ENCODE measurements at regions not wholly inside any gene's neighbourhood (a gene's known extent, or its start where the extent isn't known, plus 50 kb on each side); places are given as distances from the start of the nearest gene placed in this dataset.

DNA sequence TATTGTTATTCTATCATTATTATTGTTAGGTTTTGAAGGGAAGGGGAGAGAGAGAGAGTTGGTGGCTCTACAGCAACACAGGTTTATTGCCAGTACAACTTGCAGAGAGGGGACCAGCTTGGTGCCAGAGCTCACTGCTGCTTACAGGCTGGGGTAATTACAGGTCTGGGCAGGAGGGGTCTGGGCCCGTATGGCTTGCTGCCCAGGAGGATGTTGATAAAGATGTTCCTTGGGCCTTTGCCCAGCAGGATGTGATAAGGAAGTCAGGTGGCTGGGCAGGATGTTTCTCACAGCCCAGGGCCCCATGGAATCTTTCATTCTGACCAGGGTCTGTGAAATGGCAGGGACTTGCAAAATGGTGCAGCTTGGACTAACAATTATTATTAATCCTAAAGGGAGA is 64.2 kb upstream of the ZNF599 start:
- Histone ChIP-seq H3K4me2 (ENCODE audit: insufficient read depth, low read length) (no peak overlapping the region), H4K20me1 (ENCODE audit: insufficient read depth, low read length) (no peaks in the 10 kb centered on the region; the same call in 1 of the 2 replicates), H3K9me3 (ENCODE audit: insufficient read depth, low read length, severe bottlenecking) (no peaks in the 10 kb centered on the region), H3K79me2 (ENCODE audit: insufficient read depth, low read length) (no peaks in the 10 kb centered on the region), H2AFZ (ENCODE audit: low read depth, low read length) (no peak overlapping the region), H3K4me1 (ENCODE audit: insufficient read depth, low read length) (no peaks in the 10 kb centered on the region), H3K4me3 (ENCODE audit: low read depth in 1 of 2, low read length in 2 of 2) (no peak overlapping the region), H3K27me3 (ENCODE audit: insufficient read depth, low read length, poor library complexity) (no peaks in the 10 kb centered on the region), H3K27ac (ENCODE audit: low read length) (no peak overlapping the region), H3K9ac (ENCODE audit: low read depth, low read length) (no peak overlapping the region), H3K36me3 (ENCODE audit: insufficient read depth, low read length) (no peaks in the 10 kb centered on the region)
- DNase-seq (no peak), ATAC-seq (ENCODE audit: insufficient read depth, low read depth) (no peak)
- TF ChIP-seq EZH2 (IDR thresholded peaks at IDR 0.05; ENCODE audit: borderline replicate concordance, low read depth, low read length, severe bottlenecking), result no peak
- TF ChIP-seq, protein P1, sequence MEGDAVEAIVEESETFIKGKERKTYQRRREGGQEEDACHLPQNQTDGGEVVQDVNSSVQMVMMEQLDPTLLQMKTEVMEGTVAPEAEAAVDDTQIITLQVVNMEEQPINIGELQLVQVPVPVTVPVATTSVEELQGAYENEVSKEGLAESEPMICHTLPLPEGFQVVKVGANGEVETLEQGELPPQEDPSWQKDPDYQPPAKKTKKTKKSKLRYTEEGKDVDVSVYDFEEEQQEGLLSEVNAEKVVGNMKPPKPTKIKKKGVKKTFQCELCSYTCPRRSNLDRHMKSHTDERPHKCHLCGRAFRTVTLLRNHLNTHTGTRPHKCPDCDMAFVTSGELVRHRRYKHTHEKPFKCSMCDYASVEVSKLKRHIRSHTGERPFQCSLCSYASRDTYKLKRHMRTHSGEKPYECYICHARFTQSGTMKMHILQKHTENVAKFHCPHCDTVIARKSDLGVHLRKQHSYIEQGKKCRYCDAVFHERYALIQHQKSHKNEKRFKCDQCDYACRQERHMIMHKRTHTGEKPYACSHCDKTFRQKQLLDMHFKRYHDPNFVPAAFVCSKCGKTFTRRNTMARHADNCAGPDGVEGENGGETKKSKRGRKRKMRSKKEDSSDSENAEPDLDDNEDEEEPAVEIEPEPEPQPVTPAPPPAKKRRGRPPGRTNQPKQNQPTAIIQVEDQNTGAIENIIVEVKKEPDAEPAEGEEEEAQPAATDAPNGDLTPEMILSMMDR (IDR thresholded peaks at IDR 0.05; ENCODE audit: borderline replicate concordance, extremely low read depth, low read length, poor library complexity, severe bottlenecking), result no peak

DNA sequence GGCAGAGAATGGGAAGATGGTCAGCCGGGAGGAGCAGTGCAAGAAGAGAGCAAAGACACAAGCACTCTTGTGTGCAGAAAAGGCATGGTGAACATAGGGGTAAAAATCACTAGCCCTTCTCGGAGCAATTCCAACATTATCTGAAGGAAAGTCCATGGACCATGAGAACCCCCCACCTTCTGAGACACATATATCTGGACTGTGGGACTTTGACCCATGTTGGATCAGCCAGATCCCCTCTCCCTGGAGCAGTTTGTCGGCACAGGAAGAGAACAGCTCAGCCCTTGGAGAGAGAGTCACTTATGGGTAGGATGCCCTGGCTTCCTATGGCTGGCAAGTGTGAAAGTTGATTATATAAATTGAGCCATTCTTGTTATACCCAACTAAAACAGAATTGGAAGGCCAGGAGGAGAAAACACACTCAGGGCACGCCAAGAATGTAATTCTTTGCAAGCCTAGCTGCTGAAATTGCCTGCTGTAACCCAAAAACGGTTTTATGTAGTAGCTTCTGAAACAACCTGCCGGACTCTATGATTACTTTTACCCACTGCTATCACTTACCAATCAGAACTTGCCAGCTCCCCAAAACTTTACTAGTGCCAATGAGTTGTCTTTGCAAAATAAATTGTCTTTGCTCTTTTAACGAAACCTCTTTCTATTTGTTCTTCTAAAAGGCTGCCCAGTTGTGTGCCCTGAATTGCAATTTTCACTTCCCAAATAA is 62.8 kb upstream of the ZNF599 start:
- Histone ChIP-seq H3K27me3 (ENCODE audit: insufficient read depth, low read length, poor library complexity) (no peaks in the 10 kb centered on the region), H3K4me3 (ENCODE audit: low read depth in 1 of 2, low read length in 2 of 2) (no peak overlapping the region), H4K20me1 (ENCODE audit: insufficient read depth, low read length) (no peaks in the 10 kb centered on the region; the same call in 1 of the 2 replicates), H3K9me3 (ENCODE audit: insufficient read depth, low read length, severe bottlenecking) (no peaks in the 10 kb centered on the region), H3K27ac (ENCODE audit: low read length) (no peak overlapping the region), H3K79me2 (ENCODE audit: insufficient read depth, low read length) (no peaks in the 10 kb centered on the region), H3K4me2 (ENCODE audit: insufficient read depth, low read length) (no peak overlapping the region), H3K4me1 (ENCODE audit: insufficient read depth, low read length) (no peaks in the 10 kb centered on the region), H2AFZ (ENCODE audit: low read depth, low read length) (no peak overlapping the region), H3K9ac (ENCODE audit: low read depth, low read length) (no peak overlapping the region), H3K36me3 (ENCODE audit: insufficient read depth, low read length) (no peaks in the 10 kb centered on the region)
- no peak for DNase-seq
- TF ChIP-seq, protein P1 (IDR thresholded peaks at IDR 0.05; ENCODE audit: borderline replicate concordance, extremely low read depth, low read length, poor library complexity, severe bottlenecking), result no peak
- TF ChIP-seq EZH2 (IDR thresholded peaks at IDR 0.05; ENCODE audit: borderline replicate concordance, low read depth, low read length, severe bottlenecking), result no peak
- ATAC-seq (ENCODE audit: insufficient read depth, low read depth), result no peak

DNA sequence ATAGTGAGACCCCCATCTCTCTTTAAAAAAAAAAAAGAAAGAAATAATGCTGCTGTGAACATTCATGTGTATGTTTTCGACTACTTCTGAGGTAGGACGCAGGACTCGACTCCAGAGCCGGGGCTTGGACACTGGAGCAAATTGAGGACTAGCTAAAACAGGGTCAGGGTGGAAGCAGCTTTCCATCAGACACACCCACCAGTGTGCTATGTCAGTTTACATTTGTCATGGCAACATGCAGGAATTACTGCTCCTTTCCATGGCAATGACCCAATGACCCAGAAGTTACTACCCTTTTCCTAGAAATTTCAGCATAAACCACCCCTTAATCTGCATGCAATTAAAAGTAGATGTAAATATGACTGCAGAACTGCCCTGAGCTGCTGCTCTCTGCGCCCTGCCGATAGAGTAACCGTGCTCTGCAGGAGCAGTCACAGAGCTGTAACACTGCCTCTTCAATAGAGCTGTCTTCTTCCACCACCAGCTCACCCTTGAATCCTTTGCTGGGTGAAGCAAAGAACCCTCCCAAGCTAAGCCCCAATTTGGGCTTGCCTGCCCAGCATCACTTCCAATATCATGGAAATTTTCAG is 61.6 kb upstream of the ZNF599 start:
- Histone ChIP-seq H3K9ac (ENCODE audit: low read depth, low read length) (no peak overlapping the region), H3K27me3 (ENCODE audit: insufficient read depth, low read length, poor library complexity) (no peaks in the 10 kb centered on the region), H3K9me3 (ENCODE audit: insufficient read depth, low read length, severe bottlenecking) (no peaks in the 10 kb centered on the region), H3K79me2 (ENCODE audit: insufficient read depth, low read length) (no peaks in the 10 kb centered on the region), H3K4me3 (ENCODE audit: low read depth in 1 of 2, low read length in 2 of 2) (no peak overlapping the region), H3K4me2 (ENCODE audit: insufficient read depth, low read length) (no peak overlapping the region), H4K20me1 (ENCODE audit: insufficient read depth, low read length) (no peaks in the 10 kb centered on the region; the same call in 1 of the 2 replicates), H3K4me1 (ENCODE audit: insufficient read depth, low read length) (no peaks in the 10 kb centered on the region), H2AFZ (ENCODE audit: low read depth, low read length) (no peak overlapping the region), H3K27ac (ENCODE audit: low read length) (no peak overlapping the region), H3K36me3 (ENCODE audit: insufficient read depth, low read length) (no peaks in the 10 kb centered on the region)
- TF ChIP-seq EZH2 (IDR thresholded peaks at IDR 0.05; ENCODE audit: borderline replicate concordance, low read depth, low read length, severe bottlenecking), result no peak
- TF ChIP-seq, protein P1 (IDR thresholded peaks at IDR 0.05; ENCODE audit: borderline replicate concordance, extremely low read depth, low read length, poor library complexity, severe bottlenecking), result no peak
- ATAC-seq (ENCODE audit: insufficient read depth, low read depth) (no peak), DNase-seq (no peak)
